ENCODE measurements at regions not wholly inside any gene's neighbourhood (a gene's known extent, or its start where the extent isn't known, plus 50 kb on each side); places are given as distances from the start of the nearest gene placed in this dataset.

- H3K4me3 Mint-ChIP-seq (ENCODE audit: unreplicated experiment): no peak overlapping the region
- TF ChIP-seq, protein P1, sequence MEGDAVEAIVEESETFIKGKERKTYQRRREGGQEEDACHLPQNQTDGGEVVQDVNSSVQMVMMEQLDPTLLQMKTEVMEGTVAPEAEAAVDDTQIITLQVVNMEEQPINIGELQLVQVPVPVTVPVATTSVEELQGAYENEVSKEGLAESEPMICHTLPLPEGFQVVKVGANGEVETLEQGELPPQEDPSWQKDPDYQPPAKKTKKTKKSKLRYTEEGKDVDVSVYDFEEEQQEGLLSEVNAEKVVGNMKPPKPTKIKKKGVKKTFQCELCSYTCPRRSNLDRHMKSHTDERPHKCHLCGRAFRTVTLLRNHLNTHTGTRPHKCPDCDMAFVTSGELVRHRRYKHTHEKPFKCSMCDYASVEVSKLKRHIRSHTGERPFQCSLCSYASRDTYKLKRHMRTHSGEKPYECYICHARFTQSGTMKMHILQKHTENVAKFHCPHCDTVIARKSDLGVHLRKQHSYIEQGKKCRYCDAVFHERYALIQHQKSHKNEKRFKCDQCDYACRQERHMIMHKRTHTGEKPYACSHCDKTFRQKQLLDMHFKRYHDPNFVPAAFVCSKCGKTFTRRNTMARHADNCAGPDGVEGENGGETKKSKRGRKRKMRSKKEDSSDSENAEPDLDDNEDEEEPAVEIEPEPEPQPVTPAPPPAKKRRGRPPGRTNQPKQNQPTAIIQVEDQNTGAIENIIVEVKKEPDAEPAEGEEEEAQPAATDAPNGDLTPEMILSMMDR (IDR thresholded peaks at IDR 0.05; ENCODE audit: unreplicated experiment): no peak
- ChIA-PET CTCF (interaction anchor here (1.7 kb wide), 1 partner anchor 10 kb away, joined by 7 read pairs; no protein-coding TSS in a partner anchor), POLR2A (interaction anchor here (0.5 kb wide), 1 partner anchor 213 kb away, joined by 3 read pairs; no protein-coding TSS in a partner anchor)
- no peak overlapping the region for H3K27ac Mint-ChIP-seq (ENCODE audit: low read depth, unreplicated experiment)
- no peak for DNase-seq (ENCODE audit: unreplicated experiment)
- no peaks in the 10 kb centered on the region for H3K4me1 Mint-ChIP-seq (ENCODE audit: insufficient read depth, unreplicated experiment)
- no peaks in the 10 kb centered on the region for H3K9me3 Mint-ChIP-seq (ENCODE audit: unreplicated experiment)
- no TSS peak for BruUV-seq (replicated peaks)
- intact Hi-C loops (cut with micrococcal nuclease): no loop called here
- H3K27me3 Mint-ChIP-seq (ENCODE audit: insufficient read depth, unreplicated experiment): no peaks in the 10 kb centered on the region
- no peaks in the 10 kb centered on the region for H3K36me3 Mint-ChIP-seq (ENCODE audit: insufficient read depth, unreplicated experiment)
Measured at GRCh38 chr4:179007755-179008154, 1565.5 kb upstream of the AGA start.

GRCh38 chr4:179017581-179017980, 1575.3 kb upstream of the AGA start:
- Mint-ChIP-seq H3K27ac (ENCODE audit: low read depth, unreplicated experiment) (no peak overlapping the region), H3K4me3 (ENCODE audit: unreplicated experiment) (no peak overlapping the region), H3K9me3 (ENCODE audit: unreplicated experiment) (no peaks in the 10 kb centered on the region), H3K36me3 (ENCODE audit: insufficient read depth, unreplicated experiment) (no peaks in the 10 kb centered on the region), H3K27me3 (ENCODE audit: insufficient read depth, unreplicated experiment) (no peaks in the 10 kb centered on the region), H3K4me1 (ENCODE audit: insufficient read depth, unreplicated experiment) (no peaks in the 10 kb centered on the region)
- DNase-seq (ENCODE audit: unreplicated experiment): no peak
- no TSS peak for BruUV-seq (replicated peaks)
- ChIA-PET POLR2A (no interaction called here), CTCF (interaction anchor here (0.7 to 2.1 kb wide), 3 partner anchors 10 to 642 kb away, joined by 3 to 7 read pairs (median 6); no protein-coding TSS in a partner anchor)
- intact Hi-C loops (cut with micrococcal nuclease): no loop called here
- TF ChIP-seq, protein P1 (IDR thresholded peaks at IDR 0.05; ENCODE audit: unreplicated experiment): no peak

- Mint-ChIP-seq H3K27me3 (ENCODE audit: insufficient read depth, unreplicated experiment) (no peaks in the 10 kb centered on the region), H3K27ac (ENCODE audit: low read depth, unreplicated experiment) (no peak overlapping the region), H3K36me3 (ENCODE audit: insufficient read depth, unreplicated experiment) (no peaks in the 10 kb centered on the region), H3K4me3 (ENCODE audit: unreplicated experiment) (no peak overlapping the region), H3K9me3 (ENCODE audit: unreplicated experiment) (no peaks in the 10 kb centered on the region), H3K4me1 (ENCODE audit: insufficient read depth, unreplicated experiment) (peaks cover 11% of the 10 kb centered on the region)
- TF ChIP-seq, protein P1 (IDR thresholded peaks at IDR 0.05; ENCODE audit: unreplicated experiment): no peak
- intact Hi-C loops (cut with micrococcal nuclease): no loop called here
- POLR2A ChIA-PET: interaction anchor here (0.8 kb wide), 1 partner anchor 84 kb away, joined by 3 read pairs; no protein-coding TSS in a partner anchor
- CTCF ChIA-PET: interaction anchor here (0.6 kb wide), 2 partner anchors 67 to 1120 kb away, joined by 3 read pairs; no protein-coding TSS in a partner anchor
- no peak for DNase-seq (ENCODE audit: unreplicated experiment)
- BruUV-seq (replicated peaks): no TSS peak
Measured at GRCh38 chr4:179027569-179027968, 1585.3 kb upstream of the AGA start.

DNA sequence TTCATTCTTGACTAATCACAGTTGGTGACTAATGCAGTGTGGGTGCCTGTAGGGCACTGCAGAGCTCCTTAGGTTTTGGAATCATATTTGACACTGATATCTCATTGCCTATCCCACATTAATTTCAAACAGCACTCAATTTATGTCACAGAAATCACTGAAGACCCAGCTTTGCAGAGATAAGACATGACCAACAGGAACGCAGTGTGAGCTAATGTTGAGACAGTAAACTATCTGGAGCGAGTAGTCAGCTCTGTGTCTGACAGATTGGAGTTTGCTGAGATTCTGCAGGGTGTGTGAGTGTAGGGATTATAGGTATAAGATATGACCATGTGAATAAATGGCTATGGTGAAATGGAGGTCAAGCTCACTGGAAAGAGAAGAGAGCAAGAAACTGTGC, 1586.1 kb upstream of the AGA start:
- TF ChIP-seq, protein P1 (IDR thresholded peaks at IDR 0.05; ENCODE audit: unreplicated experiment): no peak
- POLR2A ChIA-PET: interaction anchor here (0.7 to 0.8 kb wide), 2 partner anchors 83 to 750 kb away, joined by 3 read pairs; no protein-coding TSS in a partner anchor
- Mint-ChIP-seq H3K36me3 (ENCODE audit: insufficient read depth, unreplicated experiment) (no peaks in the 10 kb centered on the region), H3K27me3 (ENCODE audit: insufficient read depth, unreplicated experiment) (no peaks in the 10 kb centered on the region), H3K4me3 (ENCODE audit: unreplicated experiment) (no peak overlapping the region), H3K4me1 (ENCODE audit: insufficient read depth, unreplicated experiment) (peaks cover 11% of the 10 kb centered on the region), H3K27ac (ENCODE audit: low read depth, unreplicated experiment) (peak overlapping the region; percentile 3), H3K9me3 (ENCODE audit: unreplicated experiment) (no peaks in the 10 kb centered on the region)
- CTCF ChIA-PET: interaction anchor here (0.6 to 0.7 kb wide), 3 partner anchors 27 to 68 kb away, joined by 3 to 4 read pairs (median 3); no protein-coding TSS in a partner anchor
- no peak for DNase-seq (ENCODE audit: unreplicated experiment)
- BruUV-seq (replicated peaks): no TSS peak
- intact Hi-C loops (cut with micrococcal nuclease): no loop called here
